H9 (cell line): ENCODE measurements at regions not wholly inside any gene's neighbourhood (a gene's known extent, or its start where the extent isn't known, plus 50 kb on each side); places are given as distances from the start of the nearest gene placed in this dataset.

Source experiments
- DNase-seq: peaks from one replicate; pipeline ENCODE4 v3.0.0-alpha.2; 2017
- H2AFZ ChIP-seq: one replicate; pipeline ENCODE4 v1.6.1; 2013; ENCODE audit warnings: mild to moderate bottlenecking, low read length, control low read depth, moderate library complexity
- H2AK5ac ChIP-seq: 2 replicates; pipeline ENCODE4 v1.6.1; 2013; ENCODE audit warnings: low read length, control low read depth, mixed read lengths; ENCODE audit not compliant: insufficient read length
- H2BK120ac ChIP-seq: one replicate; pipeline ENCODE4 v1.6.1; 2013; ENCODE audit warnings: low read depth, mild to moderate bottlenecking, low read length, control low read depth, inconsistent platforms; ENCODE audit not compliant: poor library complexity, severe bottlenecking
- H2BK12ac ChIP-seq: 2 replicates; pipeline ENCODE4 v1.6.1; 2013; ENCODE audit warnings: low read length, control low read depth, mixed read lengths, low read depth; ENCODE audit not compliant: insufficient read length
- H2BK15ac ChIP-seq: 2 replicates; pipeline ENCODE4 v1.6.1; 2013; ENCODE audit warnings: low read depth, low read length, control low read depth
- H2BK20ac ChIP-seq: one replicate; pipeline ENCODE4 v1.6.1; 2013; ENCODE audit warnings: low read depth, mild to moderate bottlenecking, low read length, control low read depth, inconsistent platforms; ENCODE audit not compliant: poor library complexity, severe bottlenecking
- H2BK5ac ChIP-seq: 2 replicates; pipeline ENCODE4 v1.6.1; 2013; ENCODE audit warnings: low read length, control low read depth, mixed read lengths; ENCODE audit not compliant: insufficient read length
- H3K14ac ChIP-seq: 2 replicates; pipeline ENCODE4 v1.6.1; 2013; ENCODE audit warnings: low read length, control low read depth; ENCODE audit not compliant: insufficient read depth
- H3K18ac ChIP-seq: 2 replicates; pipeline ENCODE4 v1.6.1; 2013; ENCODE audit warnings: low read depth, mild to moderate bottlenecking, mixed read lengths, low read length, control low read depth; ENCODE audit not compliant: insufficient read length
- H3K23ac ChIP-seq: 2 replicates; pipeline ENCODE4 v1.6.1; 2013; ENCODE audit warnings: low read length, control low read depth, mixed read lengths, low read depth; ENCODE audit not compliant: insufficient read length
- H3K23me2 ChIP-seq: 2 replicates; pipeline ENCODE4 v1.6.1; 2013; ENCODE audit warnings: low read depth, mild to moderate bottlenecking, mixed read lengths, low read length, control low read depth; ENCODE audit not compliant: insufficient read length, poor library complexity, severe bottlenecking
- H3K27ac ChIP-seq: 2 replicates; pipeline ENCODE4 v1.5.1; 2013; ENCODE audit warnings: low read length, control low read depth, mixed read lengths, low read depth; ENCODE audit not compliant: insufficient read length
- H3K27me3 ChIP-seq: 2 replicates; pipeline ENCODE4 v1.6.1; 2013; ENCODE audit warnings: low read length, control low read depth, inconsistent platforms; ENCODE audit not compliant: insufficient read depth
- H3K4ac ChIP-seq: 2 replicates; pipeline ENCODE4 v1.6.1; 2013; ENCODE audit warnings: low read depth, mild to moderate bottlenecking, control low read depth, inconsistent platforms, low read length, moderate library complexity
- H3K4me1 ChIP-seq: 2 replicates; pipeline ENCODE4 v1.6.1; 2013; ENCODE audit warnings: low read length, control low read depth, inconsistent platforms; ENCODE audit not compliant: insufficient read depth
- H3K4me2 ChIP-seq: 2 replicates; pipeline ENCODE4 v1.6.1; 2013; ENCODE audit warnings: low read length, control low read depth, mixed read lengths; ENCODE audit not compliant: insufficient read length, insufficient read depth
- H3K56ac ChIP-seq: 2 replicates; pipeline ENCODE4 v1.6.1; 2013; ENCODE audit warnings: low read depth, mild to moderate bottlenecking, mixed read lengths, low read length, control low read depth; ENCODE audit not compliant: insufficient read length
- H3K79me1 ChIP-seq: 2 replicates; pipeline ENCODE4 v1.6.1; 2013; ENCODE audit warnings: low read depth, mild to moderate bottlenecking, moderate library complexity, low read length, control low read depth, inconsistent platforms; ENCODE audit not compliant: insufficient read depth, poor library complexity, severe bottlenecking
- H3K79me2 ChIP-seq: 2 replicates; pipeline ENCODE4 v1.6.1; 2013; ENCODE audit warnings: low read length, control low read depth, inconsistent platforms; ENCODE audit not compliant: insufficient read depth
- H3K9ac ChIP-seq: 2 replicates; pipeline ENCODE4 v1.6.1; 2013; ENCODE audit warnings: low read length, control low read depth, mixed read lengths; ENCODE audit not compliant: insufficient read length; ENCODE audit errors: extremely low read depth
- H3K9me3 ChIP-seq: one replicate; pipeline ENCODE4 v1.6.1; 2013; ENCODE audit warnings: low read depth, low read length, inconsistent platforms; ENCODE audit not compliant: control insufficient read depth
- H3T11ph ChIP-seq: one replicate; pipeline ENCODE4 v1.6.1; 2013; ENCODE audit warnings: mild to moderate bottlenecking, low read length, control low read depth, inconsistent platforms
- H4K20me1 ChIP-seq: one replicate; pipeline ENCODE4 v1.6.1; 2013; ENCODE audit not compliant: control insufficient read depth, insufficient read length, insufficient read depth
- H4K5ac ChIP-seq: 2 replicates; pipeline ENCODE4 v1.6.1; 2013; ENCODE audit warnings: low read depth, mild to moderate bottlenecking, mixed read lengths, low read length, control low read depth; ENCODE audit not compliant: insufficient read length
- H4K8ac ChIP-seq: replicated peaks from 2 replicates; pipeline ENCODE4 v1.6.1; 2013; ENCODE audit warnings: low read length, control low read depth, mixed read lengths, low read depth; ENCODE audit not compliant: insufficient read length
- H4K91ac ChIP-seq: 2 replicates; pipeline ENCODE4 v1.6.1; 2013; ENCODE audit warnings: low read depth, mild to moderate bottlenecking, moderate library complexity, mixed read lengths, low read length, control low read depth; ENCODE audit not compliant: insufficient read length
- H3K27ac Mint-ChIP-seq, 3 experiments: 2 replicates in 2 of 3; 3 replicates in 1 of 3; pipeline ENCODE4 v1.8.0; 2020 to 2021; ENCODE audit warnings: mixed read lengths in 3 of 3, mild to moderate bottlenecking in 1 of 3, moderate library complexity in 1 of 3
- H3K27me3 Mint-ChIP-seq: 2 replicates; pipeline ENCODE4 v1.8.0; 2021; ENCODE audit warnings: low read depth, mild to moderate bottlenecking, moderate library complexity, mixed read lengths
- H3K36me3 Mint-ChIP-seq, 3 experiments: 2 replicates in 2 of 3; 3 replicates in 1 of 3; pipeline ENCODE4 v1.8.0; 2020 to 2021; ENCODE audit warnings: low read depth in 3 of 3, mixed read lengths in 3 of 3; ENCODE audit not compliant: insufficient read depth in 1 of 3
- H3K4me1 Mint-ChIP-seq, 2 experiments: 2 replicates each; pipeline ENCODE4 v1.8.0; 2020; ENCODE audit warnings: mixed read lengths in 2 of 2
- H3K4me3 Mint-ChIP-seq, 2 experiments: 2 replicates in 1 of 2; 3 replicates in 1 of 2; pipeline ENCODE4 v1.8.0; 2020 to 2021; ENCODE audit warnings: mild to moderate bottlenecking in 2 of 2, mixed read lengths in 2 of 2, moderate library complexity in 1 of 2
- H3K9me3 Mint-ChIP-seq, 2 experiments: 2 replicates in 1 of 2; 3 replicates in 1 of 2; pipeline ENCODE4 v1.8.0; 2020; ENCODE audit warnings: mild to moderate bottlenecking in 2 of 2, mixed read lengths in 2 of 2, moderate library complexity in 1 of 2
- WGBS: extraction: QIAGEN DNeasy Blood & Tissue Kit; methylation state at CpG from one replicate; pipeline ENCODE4 v1.1.7; 2013; ENCODE audit warnings: missing lambda C conversion rate, low lambda C conversion rate, mixed read lengths; ENCODE audit not compliant: insufficient read length; ENCODE audit errors: extremely low coverage; 5-methylcytosine and 5-hydroxymethylcytosine counted together
- TF ChIP-seq, protein P1 (sequence below): fragments of 200-600 bp; sonication (generic); conservative IDR thresholded peaks from 3 replicates; pipeline ENCODE4 v1.8.0; 2021; ENCODE audit warnings: antibody characterized with exemption, mild to moderate bottlenecking

DNA sequence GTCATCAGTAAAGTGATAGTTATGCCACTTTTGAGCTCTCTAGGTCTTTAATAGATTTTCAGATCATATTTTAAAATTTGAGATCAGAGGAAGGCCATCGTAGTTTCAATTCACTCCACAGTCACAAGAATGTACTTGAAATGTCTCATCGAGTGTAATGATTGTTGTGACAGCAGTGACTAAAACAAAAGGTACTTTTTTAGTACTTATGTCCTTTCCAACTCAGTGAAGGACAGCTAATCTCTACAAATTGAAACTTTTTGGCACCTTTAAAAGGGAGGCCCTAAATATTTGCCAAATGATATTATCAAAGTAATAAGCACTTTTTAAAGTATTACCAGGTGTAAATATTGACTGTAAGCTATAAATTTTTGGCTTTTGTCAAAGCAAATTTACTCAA, 702.9 kb upstream of the GRM3 start:
- H3K14ac ChIP-seq = no peak overlapping the region
- Mint-ChIP-seq H3K4me3 (no peak overlapping the region), H3K27ac (no peak overlapping the region), H3K36me3 (peaks cover 0 to 3% (median 3%) of the 10 kb centered on the region in 3 experiments; a peak in 4 of 7 replicates), H3K4me1 (peaks cover 2 to 3% of the 10 kb centered on the region in 2 experiments), H3K27me3 (no peaks in the 10 kb centered on the region), H3K9me3 (peaks cover 0 to 1% of the 10 kb centered on the region in 2 experiments; a peak in 2 of 5 replicates)
- H2AFZ ChIP-seq = no peak overlapping the region
- no peak overlapping the region for H4K8ac ChIP-seq
- H2BK20ac ChIP-seq = no peak overlapping the region
- H2BK120ac ChIP-seq = no peak overlapping the region
- H2BK12ac ChIP-seq = no peak overlapping the region
- no peak for DNase-seq
- H3K56ac ChIP-seq = no peak overlapping the region
- H2BK15ac ChIP-seq = no peak overlapping the region
- H3K79me1 ChIP-seq = no peaks in the 10 kb centered on the region
- H3K79me2 ChIP-seq = no peaks in the 10 kb centered on the region
- no peak overlapping the region for H3K23ac ChIP-seq
- H3K18ac ChIP-seq = no peak overlapping the region
- H3K9me3 ChIP-seq = no peaks in the 10 kb centered on the region
- H2AK5ac ChIP-seq = no peak overlapping the region
- WGBS = no CpG with 5 or more reads among the region's 2 CpGs
- H3K27ac ChIP-seq = no peak overlapping the region
- H4K91ac ChIP-seq = no peak overlapping the region
- TF ChIP-seq, protein P1, sequence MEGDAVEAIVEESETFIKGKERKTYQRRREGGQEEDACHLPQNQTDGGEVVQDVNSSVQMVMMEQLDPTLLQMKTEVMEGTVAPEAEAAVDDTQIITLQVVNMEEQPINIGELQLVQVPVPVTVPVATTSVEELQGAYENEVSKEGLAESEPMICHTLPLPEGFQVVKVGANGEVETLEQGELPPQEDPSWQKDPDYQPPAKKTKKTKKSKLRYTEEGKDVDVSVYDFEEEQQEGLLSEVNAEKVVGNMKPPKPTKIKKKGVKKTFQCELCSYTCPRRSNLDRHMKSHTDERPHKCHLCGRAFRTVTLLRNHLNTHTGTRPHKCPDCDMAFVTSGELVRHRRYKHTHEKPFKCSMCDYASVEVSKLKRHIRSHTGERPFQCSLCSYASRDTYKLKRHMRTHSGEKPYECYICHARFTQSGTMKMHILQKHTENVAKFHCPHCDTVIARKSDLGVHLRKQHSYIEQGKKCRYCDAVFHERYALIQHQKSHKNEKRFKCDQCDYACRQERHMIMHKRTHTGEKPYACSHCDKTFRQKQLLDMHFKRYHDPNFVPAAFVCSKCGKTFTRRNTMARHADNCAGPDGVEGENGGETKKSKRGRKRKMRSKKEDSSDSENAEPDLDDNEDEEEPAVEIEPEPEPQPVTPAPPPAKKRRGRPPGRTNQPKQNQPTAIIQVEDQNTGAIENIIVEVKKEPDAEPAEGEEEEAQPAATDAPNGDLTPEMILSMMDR = no peak
- no peak overlapping the region for H3K9ac ChIP-seq
- no peak overlapping the region for H3K4ac ChIP-seq
- no peaks in the 10 kb centered on the region for H3K23me2 ChIP-seq
- H3K4me2 ChIP-seq = no peak overlapping the region
- H3K4me1 ChIP-seq = no peaks in the 10 kb centered on the region
- H4K5ac ChIP-seq = no peak overlapping the region
- H3T11ph ChIP-seq = no peak overlapping the region
- no peaks in the 10 kb centered on the region for H3K27me3 ChIP-seq
- no peak overlapping the region for H2BK5ac ChIP-seq
- H4K20me1 ChIP-seq = no peaks in the 10 kb centered on the region
